GM12873 (cell line): ENCODE measurements at regions not wholly inside any gene's neighbourhood (a gene's known extent, or its start where the extent isn't known, plus 50 kb on each side); places are given as distances from the start of the nearest gene placed in this dataset.

ENCODE experiments used
- TF ChIP-seq, protein P1 (sequence below): IDR thresholded peaks from 2 replicates; pipeline ENCODE4 v1.5.1; 2012; ENCODE audit warnings: low read depth, mild to moderate bottlenecking, moderate library complexity, low read length, control low read depth; ENCODE audit not compliant: insufficient read depth; ENCODE audit errors: missing control alignments

DNA sequence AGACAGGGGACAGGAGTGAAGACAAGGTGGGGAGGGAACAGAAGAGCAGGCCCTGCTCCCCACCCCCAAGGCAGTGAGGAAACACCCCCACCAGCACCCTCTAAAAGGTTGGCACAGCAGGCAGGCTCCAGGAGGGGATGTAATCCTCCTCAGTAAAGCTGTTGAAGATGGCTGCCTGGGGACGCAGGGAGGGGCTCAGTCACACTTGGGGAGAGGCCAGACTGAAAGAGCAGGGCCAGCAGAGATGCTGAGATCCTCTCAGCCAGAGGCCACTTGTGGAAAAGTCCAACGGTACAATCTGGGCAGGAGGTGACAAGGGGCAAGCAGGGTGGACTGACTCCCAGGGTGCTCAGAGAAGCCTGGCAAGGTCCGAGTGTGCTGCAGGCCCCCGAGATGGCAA lies 154.8 kb upstream of the ID2 start:
- TF ChIP-seq, protein P1, sequence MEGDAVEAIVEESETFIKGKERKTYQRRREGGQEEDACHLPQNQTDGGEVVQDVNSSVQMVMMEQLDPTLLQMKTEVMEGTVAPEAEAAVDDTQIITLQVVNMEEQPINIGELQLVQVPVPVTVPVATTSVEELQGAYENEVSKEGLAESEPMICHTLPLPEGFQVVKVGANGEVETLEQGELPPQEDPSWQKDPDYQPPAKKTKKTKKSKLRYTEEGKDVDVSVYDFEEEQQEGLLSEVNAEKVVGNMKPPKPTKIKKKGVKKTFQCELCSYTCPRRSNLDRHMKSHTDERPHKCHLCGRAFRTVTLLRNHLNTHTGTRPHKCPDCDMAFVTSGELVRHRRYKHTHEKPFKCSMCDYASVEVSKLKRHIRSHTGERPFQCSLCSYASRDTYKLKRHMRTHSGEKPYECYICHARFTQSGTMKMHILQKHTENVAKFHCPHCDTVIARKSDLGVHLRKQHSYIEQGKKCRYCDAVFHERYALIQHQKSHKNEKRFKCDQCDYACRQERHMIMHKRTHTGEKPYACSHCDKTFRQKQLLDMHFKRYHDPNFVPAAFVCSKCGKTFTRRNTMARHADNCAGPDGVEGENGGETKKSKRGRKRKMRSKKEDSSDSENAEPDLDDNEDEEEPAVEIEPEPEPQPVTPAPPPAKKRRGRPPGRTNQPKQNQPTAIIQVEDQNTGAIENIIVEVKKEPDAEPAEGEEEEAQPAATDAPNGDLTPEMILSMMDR: no peak

GRCh38 chr2:8527676-8528075 lies 154.2 kb upstream of the ID2 start:
- TF ChIP-seq, protein P1: no peak

DNA sequence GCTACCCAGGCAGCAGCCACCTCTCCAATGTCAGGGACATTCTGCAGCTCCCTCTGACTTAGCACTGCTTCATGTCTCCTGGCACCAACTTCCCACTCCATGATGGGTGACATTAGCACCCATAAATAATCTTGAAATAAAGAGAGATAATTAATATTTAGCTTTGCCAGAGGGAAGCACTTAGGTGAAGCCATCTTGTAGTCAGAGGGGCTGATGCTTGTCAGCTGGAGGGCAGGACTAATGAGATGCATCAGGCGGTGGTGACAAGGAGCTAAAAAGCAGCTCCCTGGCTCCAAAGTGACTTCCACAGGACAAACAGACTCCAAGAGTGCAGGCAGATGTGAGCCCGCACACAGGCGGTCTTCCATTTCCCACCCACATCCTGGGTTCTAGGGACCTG lies 153.0 kb upstream of the ID2 start:
- TF ChIP-seq, protein P1: no peak

DNA sequence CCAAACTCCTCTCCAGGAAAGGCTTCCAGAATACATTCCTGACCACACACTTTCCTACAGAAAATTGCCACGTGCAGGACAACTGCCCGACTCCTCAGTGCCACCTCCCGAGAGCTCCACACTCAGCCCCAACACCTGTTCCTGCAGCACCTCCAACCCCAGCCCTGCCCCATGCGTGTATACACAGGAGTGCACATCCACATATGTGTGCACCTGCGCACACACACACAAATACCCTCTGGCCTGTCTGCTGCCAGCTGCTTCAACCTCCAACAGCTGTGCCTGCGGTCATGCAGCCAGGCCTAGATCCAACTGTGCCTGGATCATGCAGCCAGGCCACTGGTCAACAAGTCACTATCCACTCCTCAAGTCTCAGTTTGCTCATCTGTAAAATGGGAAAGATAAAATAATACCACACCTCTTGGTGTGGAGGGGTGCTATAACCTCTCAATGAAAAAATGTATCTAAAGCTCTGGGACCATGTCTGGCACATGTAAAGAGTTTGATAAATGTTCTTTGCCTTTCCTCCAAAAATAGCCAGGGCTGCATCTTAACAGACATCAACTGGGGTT lies 152.1 kb upstream of the ID2 start:
- TF ChIP-seq, protein P1: no peak

GRCh38 chr2:8531481-8531880 lies 150.4 kb upstream of the ID2 start:
- TF ChIP-seq, protein P1: no peak

- TF ChIP-seq, protein P1: no peak
These were observed 149.4 kb upstream of the ID2 start for GRCh38 chr2:8532438-8532837.

- TF ChIP-seq, protein P1: no peak
These were observed 147.9 kb upstream of the ID2 start for GRCh38 chr2:8533923-8534322.
